ENCODE measurements at regions not wholly inside any gene's neighbourhood (a gene's known extent, or its start where the extent isn't known, plus 50 kb on each side); places are given as distances from the start of the nearest gene placed in this dataset.

DNA sequence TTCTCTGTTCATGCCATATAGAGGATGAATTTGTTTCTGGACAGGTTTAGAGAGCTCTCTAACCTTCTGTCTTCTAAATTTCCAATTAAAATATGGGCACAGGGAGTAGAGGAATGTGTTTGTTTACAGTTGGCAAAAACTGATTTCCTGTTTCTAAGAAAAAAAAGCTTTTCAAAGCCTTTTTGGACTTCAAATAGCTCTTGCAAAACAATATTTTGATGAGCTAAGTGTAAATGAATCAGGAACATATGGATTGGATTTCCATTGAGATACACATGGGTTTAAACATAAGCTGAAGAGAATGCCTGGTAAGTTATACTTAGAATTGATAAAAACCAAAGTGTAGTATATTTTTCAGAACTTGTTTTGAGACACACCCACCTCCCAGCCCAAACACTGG lies 677.5 kb downstream of the NYAP2 start:
- Mint-ChIP-seq H3K9me3 (no peaks in the 10 kb centered on the region), H3K36me3 (ENCODE audit: low read depth) (no peaks in the 10 kb centered on the region), H3K4me1 (ENCODE audit: low read depth) (no peaks in the 10 kb centered on the region), H3K27me3 (no peaks in the 10 kb centered on the region), H3K27ac (no peak overlapping the region), H3K4me3 (no peak overlapping the region)
- DNase-seq, result no peak
- CTCF ChIA-PET, result no interaction called here
- TF ChIP-seq, protein P1, sequence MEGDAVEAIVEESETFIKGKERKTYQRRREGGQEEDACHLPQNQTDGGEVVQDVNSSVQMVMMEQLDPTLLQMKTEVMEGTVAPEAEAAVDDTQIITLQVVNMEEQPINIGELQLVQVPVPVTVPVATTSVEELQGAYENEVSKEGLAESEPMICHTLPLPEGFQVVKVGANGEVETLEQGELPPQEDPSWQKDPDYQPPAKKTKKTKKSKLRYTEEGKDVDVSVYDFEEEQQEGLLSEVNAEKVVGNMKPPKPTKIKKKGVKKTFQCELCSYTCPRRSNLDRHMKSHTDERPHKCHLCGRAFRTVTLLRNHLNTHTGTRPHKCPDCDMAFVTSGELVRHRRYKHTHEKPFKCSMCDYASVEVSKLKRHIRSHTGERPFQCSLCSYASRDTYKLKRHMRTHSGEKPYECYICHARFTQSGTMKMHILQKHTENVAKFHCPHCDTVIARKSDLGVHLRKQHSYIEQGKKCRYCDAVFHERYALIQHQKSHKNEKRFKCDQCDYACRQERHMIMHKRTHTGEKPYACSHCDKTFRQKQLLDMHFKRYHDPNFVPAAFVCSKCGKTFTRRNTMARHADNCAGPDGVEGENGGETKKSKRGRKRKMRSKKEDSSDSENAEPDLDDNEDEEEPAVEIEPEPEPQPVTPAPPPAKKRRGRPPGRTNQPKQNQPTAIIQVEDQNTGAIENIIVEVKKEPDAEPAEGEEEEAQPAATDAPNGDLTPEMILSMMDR (IDR thresholded peaks at IDR 0.05), result no peak
- ATAC-seq, result no peak
- intact Hi-C loops (cut with micrococcal nuclease), result no loop called here
- POLR2A ChIA-PET, result no interaction called here

DNA sequence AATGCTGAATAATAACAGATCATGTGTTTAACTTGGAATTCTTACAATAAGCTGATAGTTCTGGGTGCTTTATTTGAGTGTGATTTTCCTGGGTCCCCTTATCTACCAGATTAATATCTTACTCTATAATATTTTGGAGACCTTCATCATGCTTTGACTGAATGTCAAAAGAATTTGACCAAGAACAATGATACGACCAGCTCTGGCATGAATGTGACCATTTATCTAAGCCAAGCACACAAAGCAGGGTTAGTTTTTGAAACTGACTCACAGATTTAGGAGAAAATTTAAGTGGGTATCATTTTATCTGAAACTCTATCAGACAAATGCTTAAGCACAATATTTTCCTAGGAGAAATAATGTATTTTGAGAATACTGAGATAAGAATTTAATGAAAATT lies 677.0 kb downstream of the NYAP2 start:
- Mint-ChIP-seq H3K4me3 (no peak overlapping the region), H3K4me1 (ENCODE audit: low read depth) (no peaks in the 10 kb centered on the region), H3K36me3 (ENCODE audit: low read depth) (no peaks in the 10 kb centered on the region), H3K9me3 (no peaks in the 10 kb centered on the region), H3K27me3 (no peaks in the 10 kb centered on the region), H3K27ac (no peak overlapping the region)
- ChIA-PET CTCF (no interaction called here), POLR2A (no interaction called here)
- no peak for ATAC-seq
- intact Hi-C loops (cut with micrococcal nuclease), result no loop called here
- TF ChIP-seq, protein P1 (IDR thresholded peaks at IDR 0.05), result no peak
- DNase-seq, result no peak

DNA sequence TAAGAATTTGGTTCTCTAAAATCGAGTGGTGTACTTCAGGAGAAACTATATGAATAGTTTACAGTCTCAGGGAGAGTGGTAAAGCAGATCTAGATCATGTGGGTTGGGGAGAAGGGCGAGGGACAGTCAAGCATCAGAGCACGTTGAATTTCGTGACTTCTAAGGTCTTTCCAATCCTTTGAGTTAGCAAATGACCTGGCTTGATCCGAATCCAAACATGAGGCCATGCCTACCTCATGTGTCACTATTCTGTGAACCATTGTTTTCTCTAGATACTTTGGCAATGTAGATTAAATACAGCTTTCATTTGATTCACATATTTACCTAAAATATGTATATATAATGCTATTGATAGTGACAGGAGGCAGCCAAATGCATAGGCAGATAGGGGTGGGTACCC lies 674.9 kb downstream of the NYAP2 start:
- DNase-seq, result no peak
- H3K36me3 Mint-ChIP-seq (ENCODE audit: low read depth), result no peaks in the 10 kb centered on the region
- TF ChIP-seq, protein P1 (IDR thresholded peaks at IDR 0.05), result no peak
- ChIA-PET POLR2A (no interaction called here), CTCF (no interaction called here)
- H3K9me3 Mint-ChIP-seq, result no peaks in the 10 kb centered on the region
- H3K27me3 Mint-ChIP-seq, result no peaks in the 10 kb centered on the region
- no peaks in the 10 kb centered on the region for H3K4me1 Mint-ChIP-seq (ENCODE audit: low read depth)
- intact Hi-C loops (cut with micrococcal nuclease), result no loop called here
- ATAC-seq, result no peak
- H3K4me3 Mint-ChIP-seq, result no peak overlapping the region
- H3K27ac Mint-ChIP-seq, result no peak overlapping the region

DNA sequence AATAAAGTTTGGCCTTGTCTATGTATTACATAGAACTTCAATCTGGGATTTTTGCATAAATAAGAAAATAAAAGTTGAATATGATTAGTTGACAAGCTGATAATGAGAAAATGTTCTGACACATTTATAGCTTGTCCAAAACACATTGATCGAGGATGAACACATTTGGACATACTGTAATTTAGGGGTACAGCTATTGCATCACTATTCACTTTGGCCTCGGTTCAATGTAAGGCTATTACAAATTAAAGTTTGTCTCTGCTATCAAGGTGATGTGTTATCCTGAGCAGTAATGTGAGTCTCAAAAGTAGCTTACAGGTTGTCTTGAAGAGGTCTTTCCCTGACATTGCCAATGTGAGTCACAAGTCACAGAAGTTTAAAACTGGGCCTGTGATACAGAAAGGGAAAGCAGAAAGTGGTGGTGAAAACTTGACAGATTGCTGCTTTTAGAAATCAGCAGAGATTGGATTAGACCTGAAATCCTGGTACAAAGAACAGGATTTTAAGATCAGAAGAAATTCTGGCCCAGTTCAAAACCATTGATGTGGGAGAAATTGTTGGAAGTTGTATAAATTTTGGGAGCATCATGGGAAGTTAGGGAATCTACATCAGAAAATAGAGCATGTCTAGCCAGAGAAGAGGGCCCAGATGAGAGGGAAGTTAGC lies 674.1 kb downstream of the NYAP2 start:
- TF ChIP-seq, protein P1 (IDR thresholded peaks at IDR 0.05), result no peak
- Mint-ChIP-seq H3K4me1 (ENCODE audit: low read depth) (no peaks in the 10 kb centered on the region), H3K9me3 (no peaks in the 10 kb centered on the region), H3K4me3 (no peak overlapping the region), H3K27me3 (no peaks in the 10 kb centered on the region), H3K36me3 (ENCODE audit: low read depth) (no peaks in the 10 kb centered on the region), H3K27ac (no peak overlapping the region)
- no peak for ATAC-seq
- ChIA-PET CTCF (interaction anchor here (0.9 kb wide), 1 partner anchor 32 kb away, joined by 3 read pairs; no protein-coding TSS in a partner anchor), POLR2A (no interaction called here)
- DNase-seq, result no peak
- intact Hi-C loops (cut with micrococcal nuclease), result no loop called here

DNA sequence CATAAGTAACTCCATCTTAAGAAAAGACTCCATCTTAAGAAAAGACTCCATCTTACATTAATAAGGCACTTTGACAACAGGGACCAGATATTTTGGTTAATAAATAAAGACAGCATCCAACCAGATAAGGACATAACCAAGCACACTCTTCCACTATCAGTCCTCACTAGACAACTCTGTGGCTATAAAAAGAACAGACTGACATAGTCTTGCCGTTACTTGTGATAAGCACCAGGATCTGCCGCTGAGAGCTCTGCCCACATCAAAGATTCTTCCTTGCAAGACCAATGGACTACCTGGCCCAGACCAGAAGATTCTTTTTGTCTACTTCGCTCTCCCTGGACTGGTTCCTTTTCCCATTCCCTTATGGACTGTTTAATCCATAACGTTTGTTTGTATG lies 667.4 kb downstream of the NYAP2 start:
- Mint-ChIP-seq H3K4me1 (ENCODE audit: low read depth) (no peaks in the 10 kb centered on the region), H3K4me3 (no peak overlapping the region), H3K27ac (no peak overlapping the region), H3K27me3 (no peaks in the 10 kb centered on the region), H3K9me3 (no peaks in the 10 kb centered on the region), H3K36me3 (ENCODE audit: low read depth) (no peaks in the 10 kb centered on the region)
- POLR2A ChIA-PET, result no interaction called here
- CTCF ChIA-PET, result no interaction called here
- no peak for DNase-seq
- TF ChIP-seq, protein P1 (IDR thresholded peaks at IDR 0.05), result no peak
- no peak for ATAC-seq
- intact Hi-C loops (cut with micrococcal nuclease), result no loop called here
